BE2C (cell line): ENCODE measurements at regions not wholly inside any gene's neighbourhood (a gene's known extent, or its start where the extent isn't known, plus 50 kb on each side); places are given as distances from the start of the nearest gene placed in this dataset.

Experiments
- DNase-seq: peaks from one replicate; pipeline ENCODE4 v3.0.0-alpha.2; 2020
- H3K27me3 ChIP-seq: fragments of 250-450 bp; sonication (Bioruptor Pico); 2 replicates; pipeline ENCODE4 v1.5.1; 2020; ENCODE audit warnings: mild to moderate bottlenecking
- H3K36me3 ChIP-seq: fragments of 250-450 bp; sonication (Bioruptor Pico); 2 replicates; pipeline ENCODE4 v1.5.1; 2020; ENCODE audit warnings: mild to moderate bottlenecking
- H3K4me1 ChIP-seq: fragments of 250-450 bp; sonication (Bioruptor Pico); 2 replicates; pipeline ENCODE4 v1.5.1; 2020
- H3K4me3 ChIP-seq: 2 replicates; pipeline ENCODE4 v1.5.1; 2011; ENCODE audit warnings: low read depth, low read length
- H3K9me3 ChIP-seq: fragments of 250-450 bp; sonication (Bioruptor Pico); 2 replicates; pipeline ENCODE4 v1.5.1; 2020
- CTCF ChIP-seq: IDR thresholded peaks from 2 replicates; pipeline ENCODE4 v1.5.1; 2012; ENCODE audit warnings: mild to moderate bottlenecking, low read depth, low read length

GRCh38 chr7:60706-61105 is 131.7 kb upstream of the FAM20C start:
- H3K27me3 ChIP-seq = no peaks in the 10 kb centered on the region
- TF ChIP-seq CTCF = no peak
- no peaks in the 10 kb centered on the region for H3K4me1 ChIP-seq
- H3K4me3 ChIP-seq = no peak overlapping the region
- no peaks in the 10 kb centered on the region for H3K9me3 ChIP-seq
- no peak for DNase-seq
- H3K36me3 ChIP-seq = no peaks in the 10 kb centered on the region

- Histone ChIP-seq H3K9me3 (no peaks in the 10 kb centered on the region), H3K4me1 (no peaks in the 10 kb centered on the region), H3K4me3 (no peak overlapping the region), H3K27me3 (no peaks in the 10 kb centered on the region), H3K36me3 (no peaks in the 10 kb centered on the region)
- TF ChIP-seq CTCF = no peak
- DNase-seq = no peak
Measured at GRCh38 chr7:61111-61510, 131.3 kb upstream of the FAM20C start.

- Histone ChIP-seq H3K27me3 (no peaks in the 10 kb centered on the region), H3K4me1 (no peaks in the 10 kb centered on the region), H3K4me3 (no peak overlapping the region), H3K9me3 (no peaks in the 10 kb centered on the region), H3K36me3 (no peaks in the 10 kb centered on the region)
- TF ChIP-seq CTCF = no peak
- no peak for DNase-seq
Measured at GRCh38 chr7:61576-62360, 130.6 kb upstream of the FAM20C start.

- TF ChIP-seq CTCF = no peak
- no peak overlapping the region for H3K4me3 ChIP-seq
Measured at GRCh38 chr7:62361-63116, 129.8 kb upstream of the FAM20C start.

GRCh38 chr7:63117-63480 is 129.3 kb upstream of the FAM20C start:
- no peak overlapping the region for H3K4me3 ChIP-seq
- H3K9me3 ChIP-seq = no peaks in the 10 kb centered on the region
- TF ChIP-seq CTCF = no peak
- H3K4me1 ChIP-seq = no peaks in the 10 kb centered on the region
- no peaks in the 10 kb centered on the region for H3K27me3 ChIP-seq
- no peaks in the 10 kb centered on the region for H3K36me3 ChIP-seq
- DNase-seq = no peak

More at GRCh38 chr7:62361-63116, 129.8 kb upstream of the FAM20C start:
- no peaks in the 10 kb centered on the region for H3K9me3 ChIP-seq
- no peaks in the 10 kb centered on the region for H3K4me1 ChIP-seq
- no peak for DNase-seq
- no peaks in the 10 kb centered on the region for H3K36me3 ChIP-seq
- no peaks in the 10 kb centered on the region for H3K27me3 ChIP-seq

DNA sequence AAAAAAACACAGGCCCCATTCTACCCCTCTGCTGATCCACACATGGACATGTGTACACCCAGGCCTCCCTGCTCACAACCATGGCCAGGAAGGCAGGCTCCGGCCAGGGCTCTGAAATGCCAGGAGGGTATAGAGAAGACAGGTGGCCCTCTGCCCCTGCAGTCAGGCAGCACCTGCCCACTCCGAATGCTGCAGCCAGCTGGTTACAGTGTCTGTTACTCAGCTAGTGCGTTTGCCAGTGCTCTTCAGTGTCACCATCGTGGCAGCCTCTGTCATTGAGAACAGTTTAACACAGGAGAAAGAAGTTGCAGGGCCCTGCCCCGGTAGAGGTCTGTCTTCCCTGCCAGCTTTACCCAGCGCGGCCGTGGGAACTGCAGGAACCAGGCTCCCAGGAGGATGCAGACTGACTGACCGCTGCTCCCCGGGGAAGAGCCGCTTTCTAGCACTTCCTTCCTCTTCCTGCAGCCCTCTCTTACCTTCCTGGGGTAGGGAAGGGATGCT is 128.8 kb upstream of the FAM20C start:
- no peak for DNase-seq
- Histone ChIP-seq H3K4me1 (no peaks in the 10 kb centered on the region), H3K36me3 (no peaks in the 10 kb centered on the region), H3K4me3 (no peak overlapping the region), H3K9me3 (no peaks in the 10 kb centered on the region), H3K27me3 (no peaks in the 10 kb centered on the region)
- TF ChIP-seq CTCF = no peak
